Endothelial cell of umbilical vein (primary cell): ENCODE measurements at regions not wholly inside any gene's neighbourhood (a gene's known extent, or its start where the extent isn't known, plus 50 kb on each side); places are given as distances from the start of the nearest gene placed in this dataset.

Experiments used
- CTCF ChIP-seq, 2 donors: IDR thresholded peaks; 1 replicate in 1 of 2; 2 replicates in 1 of 2; pipeline ENCODE4 v1.5.1; 2011; ENCODE audit warnings: low read length in 2 of 2, mild to moderate bottlenecking in 2 of 2, moderate library complexity in 2 of 2, control low read depth in 1 of 2, inconsistent platforms in 1 of 2, low read depth in 1 of 2; ENCODE audit not compliant: insufficient read depth in 1 of 2; ENCODE audit errors: extremely low read depth in 1 of 2
- EZH2 ChIP-seq: IDR thresholded peaks from 2 replicates; pipeline ENCODE4 v1.6.1; 2012; ENCODE audit warnings: borderline replicate concordance, low read depth, mild to moderate bottlenecking, moderate library complexity, low read length, inconsistent platforms; ENCODE audit not compliant: severe bottlenecking
- GATA2 ChIP-seq: IDR thresholded peaks from 2 replicates; pipeline ENCODE4 v1.7.0; 2011; ENCODE audit warnings: low read depth, mild to moderate bottlenecking, moderate library complexity, mixed read lengths, low read length; ENCODE audit not compliant: insufficient read length, insufficient read depth
- MYC ChIP-seq: IDR thresholded peaks from one replicate; pipeline ENCODE4 v1.6.1; 2011; ENCODE audit warnings: mild to moderate bottlenecking, low read depth, low read length
- POLR2A ChIP-seq: IDR thresholded peaks from 2 replicates; pipeline ENCODE4 v1.6.1; 2012; ENCODE audit warnings: low read depth, mild to moderate bottlenecking, control low read depth, low read length

- no peak for TF ChIP-seq CTCF (IDR thresholded peaks at IDR 0.05; ENCODE audit: extremely low read depth in 1 of 2, insufficient read depth in 1 of 2, low read depth in 1 of 2, low read length in 2 of 2)
- no peak for TF ChIP-seq POLR2A
- no peak for TF ChIP-seq EZH2
- TF ChIP-seq MYC: no peak
- no peak for TF ChIP-seq GATA2
These were observed 312.5 kb downstream of the TEX29 start for GRCh38 chr13:111632906-111633305.
